TTC549 (cell line): ENCODE measurements at regions not wholly inside any gene's neighbourhood (a gene's known extent, or its start where the extent isn't known, plus 50 kb on each side); places are given as distances from the start of the nearest gene placed in this dataset.
"Not testable (repeated sequence)": the region's sequence is repeated elsewhere in the genome, so short reads cannot be mapped to it uniquely, and the experiment has no call there.

Experiments
- FAIRE-seq: peaks from 2 replicates; lab custom pipeline; 2012; peaks lifted over from hg19 to GRCh38; lab: Jason Lieb, UNC

GRCh38 chrX:13380211-13380610 is 60.4 kb upstream of the ATXN3L start:
- FAIRE-seq: no peak

GRCh38 chrX:13378562-13379518 is 59.0 kb upstream of the ATXN3L start:
- not testable (repeated sequence) for FAIRE-seq

- no peak for FAIRE-seq
These were observed 57.7 kb upstream of the ATXN3L start for GRCh38 chrX:13377550-13377934.

GRCh38 chrX:13376857-13377549 is 57.1 kb upstream of the ATXN3L start:
- no peak for FAIRE-seq

GRCh38 chrX:13375596-13375995 is 55.7 kb upstream of the ATXN3L start:
- not testable (repeated sequence) for FAIRE-seq

GRCh38 chrX:13374364-13374763 is 54.5 kb upstream of the ATXN3L start:
- no peak for FAIRE-seq

GRCh38 chrX:13373431-13374187 is 53.8 kb upstream of the ATXN3L start:
- FAIRE-seq: no peak

GRCh38 chrX:13373027-13373426 is 53.2 kb upstream of the ATXN3L start:
- FAIRE-seq: no peak

- FAIRE-seq: no peak
These were observed 52.5 kb upstream of the ATXN3L start for GRCh38 chrX:13372203-13372980.

GRCh38 chrX:13371186-13371585 is 51.3 kb upstream of the ATXN3L start:
- FAIRE-seq: no peak

GRCh38 chrX:13370713-13371112 is 50.9 kb upstream of the ATXN3L start:
- no peak for FAIRE-seq
